H1 (cell line): ENCODE measurements at regions not wholly inside any gene's neighbourhood (a gene's known extent, or its start where the extent isn't known, plus 50 kb on each side); places are given as distances from the start of the nearest gene placed in this dataset.

Experiments
- CTCF ChIA-PET: fragments of 300-600 bp; sonication (Branson Sonifier 250); formaldehyde crosslinking; loops from one replicate; lab custom pipeline; 2021; ENCODE audit not compliant: partially characterized antibody; lab: Charles Lee
- POLR2A ChIA-PET: fragments of 300-600 bp; sonication (Branson Sonifier 250); formaldehyde crosslinking; loops from one replicate; lab custom pipeline; 2021; ENCODE audit warnings: inconsistent platforms; ENCODE audit not compliant: partially characterized antibody; lab: Charles Lee
- DNase-seq, 2 experiments: peaks; one replicate each; pipeline versions ENCODE4 v3.0.0 to v3.0.0-alpha.2; 2010 to 2022; ENCODE audit warnings: low spot score in 2 of 2, low read depth in 1 of 2, mixed read lengths in 1 of 2
- FAIRE-seq: peaks from 2 replicates; lab custom pipeline; 2011; peaks lifted over from hg19 to GRCh38; lab: Jason Lieb, UNC
- H2AFZ ChIP-seq: 2 replicates; pipeline ENCODE4 v1.8.1; 2012; ENCODE audit warnings: low read length, inconsistent platforms
- H2AK5ac ChIP-seq: 2 replicates; pipeline ENCODE4 v1.6.1; 2013; ENCODE audit warnings: low read depth, low read length
- H2BK120ac ChIP-seq: replicated peaks from 2 replicates; pipeline ENCODE3; 2013; ENCODE audit warnings: low read depth, low read length, inconsistent platforms
- H2BK12ac ChIP-seq: 2 replicates; pipeline ENCODE4 v1.6.1; 2013; ENCODE audit warnings: low read depth, low read length
- H2BK15ac ChIP-seq: 2 replicates; pipeline ENCODE4 v1.6.1; 2013; ENCODE audit warnings: low read length
- H2BK20ac ChIP-seq: 2 replicates; pipeline ENCODE4 v1.6.1; 2013; ENCODE audit warnings: low read length
- H2BK5ac ChIP-seq: 2 replicates; pipeline ENCODE4 v1.6.1; 2013; ENCODE audit warnings: low read depth, low read length
- H3K14ac ChIP-seq: 2 replicates; pipeline ENCODE4 v1.6.1; 2013; ENCODE audit warnings: inconsistent platforms; ENCODE audit not compliant: insufficient read length
- H3K18ac ChIP-seq: 2 replicates; pipeline ENCODE4 v1.6.1; 2013; ENCODE audit warnings: low read length; ENCODE audit errors: extremely low read depth
- H3K23ac ChIP-seq: 2 replicates; pipeline ENCODE4 v1.6.1; 2013; ENCODE audit warnings: inconsistent platforms; ENCODE audit not compliant: insufficient read length
- H3K23me2 ChIP-seq: 2 replicates; pipeline ENCODE4 v1.6.1; 2013; ENCODE audit warnings: low read depth, low read length
- H3K27ac ChIP-seq: 2 replicates; pipeline ENCODE4 v1.6.1; 2011; ENCODE audit warnings: low read depth, low read length, inconsistent platforms
- H3K27me3 ChIP-seq, 4 experiments: replicated peaks in 1 of 4; 1 replicate in 1 of 4; 2 replicates in 3 of 4; pipeline versions ENCODE4 v1.6.1 to v1.8.1; 2011 to 2013; ENCODE audit warnings: low read length in 3 of 4, mild to moderate bottlenecking in 3 of 4, inconsistent platforms in 2 of 4, mixed read lengths in 2 of 4, moderate library complexity in 1 of 4; ENCODE audit not compliant: control insufficient read depth in 3 of 4, insufficient read depth in 3 of 4; ENCODE audit errors: extremely low read depth in 1 of 4
- H3K36me3 ChIP-seq, 4 experiments: 2 replicates each; pipeline versions ENCODE4 v1.6.1 to v1.8.1; 2011 to 2013; ENCODE audit warnings: mild to moderate bottlenecking in 4 of 4, low read length in 3 of 4, moderate library complexity in 2 of 4, control low read depth in 1 of 4, inconsistent platforms in 1 of 4; ENCODE audit not compliant: insufficient read depth in 4 of 4, control insufficient read depth in 2 of 4
- H3K4ac ChIP-seq: replicated peaks from 2 replicates; pipeline ENCODE3; 2013; ENCODE audit warnings: low read length, low read depth, mixed read lengths, inconsistent platforms; ENCODE audit not compliant: insufficient read length
- H3K4me1 ChIP-seq, 4 experiments: replicated peaks in 1 of 4; 1 replicate in 1 of 4; 2 replicates in 3 of 4; pipeline versions ENCODE4 v1.6.1 to v1.8.1; 2011 to 2013; ENCODE audit warnings: low read length in 3 of 4, inconsistent platforms in 2 of 4, mixed read lengths in 1 of 4; ENCODE audit not compliant: insufficient read depth in 4 of 4, control insufficient read depth in 3 of 4
- H3K4me2 ChIP-seq, 2 experiments: 2 replicates each; pipeline versions ENCODE4 v1.6.1 to v1.8.1; 2011 to 2013; ENCODE audit warnings: low read depth in 2 of 2, low read length in 2 of 2, control low read depth in 1 of 2, inconsistent platforms in 1 of 2, mild to moderate bottlenecking in 1 of 2; ENCODE audit not compliant: insufficient read depth in 1 of 2
- H3K4me3 ChIP-seq, 4 experiments: fragments of 200-600, 300-600 bp in 1 of 4; sonication (generic), shearing (Covaris generic), sonication (Bioruptor Twin) in 1 of 4; 2 replicates each; pipeline versions ENCODE4 v1.5.1 to v1.8.1; 2011 to 2016; ENCODE audit warnings: low read length in 4 of 4, low read depth in 3 of 4, control low read depth in 2 of 4, inconsistent platforms in 2 of 4, mild to moderate bottlenecking in 2 of 4, mixed read lengths in 1 of 4, moderate library complexity in 1 of 4; ENCODE audit not compliant: insufficient read depth in 2 of 4; ENCODE audit errors: extremely low read depth in 1 of 4
- H3K56ac ChIP-seq: replicated peaks from 2 replicates; pipeline ENCODE3; 2013; ENCODE audit warnings: low read depth, mild to moderate bottlenecking, mixed read lengths, low read length, inconsistent platforms; ENCODE audit not compliant: insufficient read length
- H3K79me1 ChIP-seq: 2 replicates; pipeline ENCODE4 v1.6.1; 2013; ENCODE audit warnings: low read depth, low read length, control low read depth
- H3K79me2 ChIP-seq, 2 experiments: 2 replicates each; pipeline versions ENCODE4 v1.6.1 to v1.8.1; 2012 to 2013; ENCODE audit warnings: low read length in 2 of 2, mild to moderate bottlenecking in 2 of 2, inconsistent platforms in 1 of 2; ENCODE audit not compliant: insufficient read depth in 2 of 2, control insufficient read depth in 1 of 2
- H3K9ac ChIP-seq, 4 experiments: replicated peaks in 1 of 4; 1 replicate in 1 of 4; 2 replicates in 3 of 4; pipeline versions ENCODE4 v1.6.1 to v1.8.1; 2011 to 2013; ENCODE audit warnings: low read depth in 3 of 4, low read length in 3 of 4, control low read depth in 2 of 4, mild to moderate bottlenecking in 2 of 4, moderate library complexity in 2 of 4, inconsistent platforms in 1 of 4; ENCODE audit errors: extremely low read depth in 1 of 4
- H3K9me3 ChIP-seq, 2 experiments: 2 replicates each; pipeline versions ENCODE4 v1.6.1 to v1.8.1; 2012 to 2013; ENCODE audit warnings: mild to moderate bottlenecking in 2 of 2, moderate library complexity in 2 of 2, control low read depth in 1 of 2, inconsistent platforms in 1 of 2, low read depth in 1 of 2, low read length in 1 of 2, mixed read lengths in 1 of 2; ENCODE audit not compliant: insufficient read depth in 2 of 2
- H4K20me1 ChIP-seq, 2 experiments: replicated peaks in 1 of 2; 2 replicates each; pipeline versions ENCODE3 to v1.8.1; 2011 to 2013; ENCODE audit warnings: inconsistent platforms in 2 of 2, low read length in 2 of 2, mild to moderate bottlenecking in 1 of 2; ENCODE audit not compliant: insufficient read depth in 2 of 2, control insufficient read depth in 1 of 2
- H4K5ac ChIP-seq: 2 replicates; pipeline ENCODE4 v1.6.1; 2013; ENCODE audit warnings: low read length, low read depth, mixed read lengths, inconsistent platforms; ENCODE audit not compliant: insufficient read length
- H4K8ac ChIP-seq: 2 replicates; pipeline ENCODE4 v1.8.0; 2013; ENCODE audit warnings: mild to moderate bottlenecking, moderate library complexity, low read length, inconsistent platforms; ENCODE audit not compliant: insufficient read depth; ENCODE audit errors: extremely low read depth
- H4K91ac ChIP-seq: replicated peaks from 2 replicates; pipeline ENCODE3; 2013; ENCODE audit warnings: low read length, mixed read lengths, inconsistent platforms; ENCODE audit not compliant: insufficient read length
- BACH1 ChIP-seq: IDR thresholded peaks from 2 replicates; pipeline ENCODE4 v1.6.1; 2012; ENCODE audit warnings: low read length, improper control_type of control experiment
- CTBP2 ChIP-seq: IDR thresholded peaks from 2 replicates; pipeline ENCODE4 v1.7.0; 2011; ENCODE audit warnings: borderline replicate concordance, mild to moderate bottlenecking, moderate library complexity, mixed read lengths, low read length; ENCODE audit not compliant: insufficient read depth, insufficient read length
- GABPA ChIP-seq: IDR thresholded peaks from 2 replicates; pipeline ENCODE4 v1.6.1; 2011; ENCODE audit warnings: mild to moderate bottlenecking, low read length, moderate library complexity, borderline replicate concordance; ENCODE audit not compliant: insufficient read depth
- GTF2F1 ChIP-seq: IDR thresholded peaks from 2 replicates; pipeline ENCODE4 v1.6.1; 2012; ENCODE audit warnings: low read depth, low read length, improper control_type of control experiment, borderline replicate concordance
- JUN ChIP-seq: IDR thresholded peaks from 2 replicates; pipeline ENCODE4 v1.6.1; 2011; ENCODE audit warnings: low read depth, mild to moderate bottlenecking, improper control_type of control experiment, low read length
- RAD21 ChIP-seq, 2 experiments: IDR thresholded peaks in 1 of 2; conservative IDR thresholded peaks in 1 of 2; 2 replicates each; pipeline ENCODE4 v1.6.1; 2011; ENCODE audit warnings: low read depth in 2 of 2, low read length in 2 of 2, improper control_type of control experiment in 1 of 2, inconsistent platforms in 1 of 2, mild to moderate bottlenecking in 1 of 2, moderate library complexity in 1 of 2
- RXRA ChIP-seq: IDR thresholded peaks from 2 replicates; pipeline ENCODE4 v1.6.1; 2011; ENCODE audit warnings: low read depth, mild to moderate bottlenecking, low read length, moderate library complexity; ENCODE audit not compliant: insufficient read depth
- SIX5 ChIP-seq: IDR thresholded peaks from 2 replicates; pipeline ENCODE4 v1.6.1; 2011; ENCODE audit warnings: mild to moderate bottlenecking, low read depth, low read length
- SP2 ChIP-seq: IDR thresholded peaks from 2 replicates; pipeline ENCODE4 v1.6.1; 2012; ENCODE audit warnings: mild to moderate bottlenecking, low read length, inconsistent platforms
- SP4 ChIP-seq: IDR thresholded peaks from 2 replicates; pipeline ENCODE4 v1.6.1; 2012; ENCODE audit warnings: low read length, inconsistent platforms
- SRF ChIP-seq: IDR thresholded peaks from 2 replicates; pipeline ENCODE4 v1.6.1; 2011; ENCODE audit warnings: mild to moderate bottlenecking, low read depth, low read length, moderate library complexity
- SUZ12 ChIP-seq: fragments of 200-600 bp; sonication (generic); IDR thresholded peaks from 2 replicates; pipeline ENCODE4 v1.6.1; 2012; ENCODE audit warnings: mild to moderate bottlenecking, inconsistent platforms, low read length, moderate library complexity, mixed read lengths
- TEAD4 ChIP-seq: IDR thresholded peaks from 2 replicates; pipeline ENCODE4 v1.6.1; 2012; ENCODE audit warnings: low read depth, low read length, inconsistent platforms, mixed read lengths
- WGBS, 2 experiments: shearing (Covaris generic) in 1 of 2; methylation state at CpG; one replicate each; pipeline versions ENCODE4 v1.1.6 to v1.1.7; 2013 to 2015; ENCODE audit warnings: low lambda C conversion rate in 2 of 2, mixed read lengths in 2 of 2, inconsistent platforms in 1 of 2, low coverage in 1 of 2, missing lambda C conversion rate in 1 of 2; ENCODE audit not compliant: insufficient replicate concordance in 2 of 2, insufficient coverage in 1 of 2, insufficient read length in 1 of 2; ENCODE audit errors: extremely low coverage in 1 of 2, missing lambda C conversion rate in 1 of 2; 5-methylcytosine and 5-hydroxymethylcytosine counted together

- 86% methylated on average over 5 of the region's 5 CpGs; no CpG with 5 or more reads in 1 of the 2 experiments for WGBS, 2 experiments
- no peaks in the 10 kb centered on the region for H3K4me1 ChIP-seq
- no peak overlapping the region for H3K4me2 ChIP-seq
- no peak overlapping the region for H3K4me3 ChIP-seq
- no peak overlapping the region for H3K4ac ChIP-seq
- no peak overlapping the region for H4K5ac ChIP-seq
- no peaks in the 10 kb centered on the region for H3K79me1 ChIP-seq
- CTCF ChIA-PET: interaction anchor here (0.6 kb wide), 1 partner anchor 37 kb away, joined by 3 read pairs; no protein-coding TSS in a partner anchor
- no peaks in the 10 kb centered on the region for H3K79me2 ChIP-seq
- H2BK20ac ChIP-seq: no peak overlapping the region
- H2BK15ac ChIP-seq: no peak overlapping the region
- no peak overlapping the region for H3K14ac ChIP-seq
- H2BK5ac ChIP-seq: no peak overlapping the region
- no peak overlapping the region for H2BK120ac ChIP-seq
- FAIRE-seq (no peak), DNase-seq (no peak)
- POLR2A ChIA-PET: no interaction called here
- no peaks in the 10 kb centered on the region for H3K23me2 ChIP-seq
- no peak overlapping the region for H2AFZ ChIP-seq
- no peak overlapping the region for H3K18ac ChIP-seq
- no peak overlapping the region for H4K91ac ChIP-seq
- H3K27me3 ChIP-seq: no peaks in the 10 kb centered on the region
- no peak overlapping the region for H2BK12ac ChIP-seq
- H2AK5ac ChIP-seq: no peak overlapping the region
- H3K9me3 ChIP-seq: no peaks in the 10 kb centered on the region
- no peak overlapping the region for H3K27ac ChIP-seq
- H3K9ac ChIP-seq: no peak overlapping the region
- no peaks in the 10 kb centered on the region for H3K36me3 ChIP-seq
- H4K8ac ChIP-seq: no peak overlapping the region
- H3K23ac ChIP-seq: no peak overlapping the region
- H3K56ac ChIP-seq: no peak overlapping the region
- H4K20me1 ChIP-seq: no peaks in the 10 kb centered on the region
- TF ChIP-seq SIX5 (no peak), SRF (no peak), BACH1 (no peak), SP4 (no peak), RAD21 (IDR thresholded peaks at IDR 0.05 in 1 of 2, conservative IDR thresholded peaks at IDR 0.05 in 1 of 2; ENCODE audit: low read depth in 2 of 2, low read length in 2 of 2) (no peak), GTF2F1 (no peak), RXRA (no peak), GABPA (no peak), SUZ12 (no peak), TEAD4 (no peak), JUN (no peak), SP2 (no peak), CTBP2 (no peak)
These were observed 195.4 kb upstream of the MAMLD1 start for GRCh38 chrX:150167482-150168324.
